Loucy (cell line): ENCODE measurements at regions not wholly inside any gene's neighbourhood (a gene's known extent, or its start where the extent isn't known, plus 50 kb on each side); places are given as distances from the start of the nearest gene placed in this dataset.

ENCODE experiments used
- H2AFZ ChIP-seq: fragments of 200-600 bp; sonication (generic); 2 replicates; pipeline ENCODE4 v1.6.0; 2016; ENCODE audit warnings: antibody characterized with exemption, mild to moderate bottlenecking, low read length, moderate library complexity
- H3F3A ChIP-seq: fragments of 200-600 bp; 2 replicates; pipeline ENCODE4 v1.6.0; 2016; ENCODE audit warnings: antibody characterized with exemption, low read depth, mild to moderate bottlenecking
- H3K27me3 ChIP-seq: fragments of 200-600 bp; sonication (generic); 2 replicates; pipeline ENCODE4 v1.6.1; 2014; ENCODE audit warnings: low read length, mild to moderate bottlenecking; ENCODE audit not compliant: insufficient read depth, poor library complexity, severe bottlenecking
- H3K36me3 ChIP-seq: fragments of 200-600 bp; sonication (generic); 2 replicates; pipeline ENCODE4 v1.6.1; 2016; ENCODE audit warnings: low read length; ENCODE audit not compliant: insufficient read depth
- H3K4me1 ChIP-seq: fragments of 200-600 bp; sonication (generic); 2 replicates; pipeline ENCODE4 v1.5.1; 2014; ENCODE audit warnings: low read length, mild to moderate bottlenecking; ENCODE audit not compliant: insufficient read depth, poor library complexity, severe bottlenecking
- H3K4me2 ChIP-seq: fragments of 200-600 bp; sonication (generic); 2 replicates; pipeline ENCODE4 v1.6.0; 2014; ENCODE audit warnings: antibody characterized with exemption, low read length, low read depth, mild to moderate bottlenecking; ENCODE audit not compliant: poor library complexity, severe bottlenecking
- H3K4me3 ChIP-seq: fragments of 200-600 bp; sonication (generic); 2 replicates; pipeline ENCODE4 v1.5.1; 2014; ENCODE audit warnings: low read length, mild to moderate bottlenecking, mixed read lengths; ENCODE audit not compliant: poor library complexity, severe bottlenecking
- H3K79me2 ChIP-seq: fragments of 200-600 bp; sonication (generic); 2 replicates; pipeline ENCODE4 v1.6.1; 2014; ENCODE audit warnings: low read length; ENCODE audit not compliant: insufficient read depth
- H3K9ac ChIP-seq: fragments of 200-600 bp; sonication (generic); 2 replicates; pipeline ENCODE4 v1.6.0; 2014; ENCODE audit warnings: mild to moderate bottlenecking, low read depth, low read length, moderate library complexity; ENCODE audit not compliant: poor library complexity, severe bottlenecking
- H3K9me2 ChIP-seq: fragments of 200-600 bp; sonication (generic); replicated peaks from 2 replicates; pipeline ENCODE4 v1.6.1; 2016; ENCODE audit warnings: low read depth, low read length, mixed read lengths
- H3K9me3 ChIP-seq: fragments of 200-600 bp; sonication (generic); 2 replicates; pipeline ENCODE4 v1.6.1; 2014; ENCODE audit warnings: mild to moderate bottlenecking, antibody characterized with exemption, low read length, low read depth; ENCODE audit not compliant: insufficient read depth
- H4K20me1 ChIP-seq: fragments of 200-600 bp; sonication (generic); 2 replicates; pipeline ENCODE4 v1.6.0; 2014; ENCODE audit warnings: antibody characterized with exemption, low read length, mild to moderate bottlenecking; ENCODE audit not compliant: insufficient read depth, poor library complexity, severe bottlenecking
- CTCF ChIP-seq: fragments of 200-600 bp; sonication (generic); conservative IDR thresholded peaks from 2 replicates; pipeline ENCODE4 v1.5.1; 2014; ENCODE audit warnings: mild to moderate bottlenecking, antibody characterized with exemption, low read length
- EZH2phosphoT487 ChIP-seq: fragments of 200-600 bp; IDR thresholded peaks from 2 replicates; pipeline ENCODE4 v1.6.1; 2018; ENCODE audit warnings: antibody characterized with exemption, mild to moderate bottlenecking, moderate library complexity, borderline replicate concordance

GRCh38 chr5:58044166-58044565 lies 415.7 kb downstream of the PLK2 start:
- Histone ChIP-seq H3K9me2 (no peaks in the 10 kb centered on the region), H3K9ac (no peak overlapping the region), H4K20me1 (no peaks in the 10 kb centered on the region), H3K4me2 (no peak overlapping the region), H3F3A (no peaks in the 10 kb centered on the region), H3K36me3 (no peaks in the 10 kb centered on the region), H3K79me2 (no peaks in the 10 kb centered on the region), H3K27me3 (no peaks in the 10 kb centered on the region), H3K9me3 (no peaks in the 10 kb centered on the region), H2AFZ (0 out of 2 replicates have a peak overlapping the region, but pooled peaks have one; percentile 26), H3K4me1 (peaks cover 24% of the 10 kb centered on the region), H3K4me3 (no peak overlapping the region)
- no peak for TF ChIP-seq CTCF
- no peak for TF ChIP-seq EZH2phosphoT487

- no peaks in the 10 kb centered on the region for H3K9me2 ChIP-seq
- no peaks in the 10 kb centered on the region for H4K20me1 ChIP-seq
- no peaks in the 10 kb centered on the region for H3K27me3 ChIP-seq
- peaks cover 17% of the 10 kb centered on the region for H3K4me1 ChIP-seq
- H2AFZ ChIP-seq, result peak overlapping the region; percentile 35; the same call in 1 of the 2 replicates
- no peaks in the 10 kb centered on the region for H3K36me3 ChIP-seq
- H3K9me3 ChIP-seq, result no peaks in the 10 kb centered on the region
- peak overlapping the region; percentile 21 for H3K4me2 ChIP-seq
- TF ChIP-seq CTCF, result no peak
- no peak for TF ChIP-seq EZH2phosphoT487
- no peaks in the 10 kb centered on the region for H3K79me2 ChIP-seq
- H3K9ac ChIP-seq, result no peak overlapping the region
- H3F3A ChIP-seq, result no peaks in the 10 kb centered on the region
- no peak overlapping the region for H3K4me3 ChIP-seq
These were observed 416.6 kb downstream of the PLK2 start for GRCh38 chr5:58043032-58043945.

- Histone ChIP-seq H3K9me2 (no peaks in the 10 kb centered on the region), H3K4me3 (no peak overlapping the region), H3K27me3 (no peaks in the 10 kb centered on the region), H3K4me1 (peaks cover 16% of the 10 kb centered on the region), H3K4me2 (no peak overlapping the region), H2AFZ (0 out of 2 replicates have a peak overlapping the region, but pooled peaks have one; percentile 10), H3K36me3 (no peaks in the 10 kb centered on the region), H4K20me1 (no peaks in the 10 kb centered on the region), H3K79me2 (no peaks in the 10 kb centered on the region), H3F3A (no peaks in the 10 kb centered on the region), H3K9me3 (no peaks in the 10 kb centered on the region), H3K9ac (no peak overlapping the region)
- TF ChIP-seq EZH2phosphoT487 (no peak), CTCF (no peak)
These were observed 418.0 kb downstream of the PLK2 start for GRCh38 chr5:58041884-58042283.
